ENCODE measurements at regions not wholly inside any gene's neighbourhood (a gene's known extent, or its start where the extent isn't known, plus 50 kb on each side); places are given as distances from the start of the nearest gene placed in this dataset.

GRCh38 chr6:126112171-126112632 is 125.9 kb downstream of the TRMT11 start:
- Histone ChIP-seq H4K91ac (replicated peaks; ENCODE audit: insufficient read length, low read length) (no peak overlapping the region), H2BK20ac (ENCODE audit: low read length) (no peak overlapping the region), H2AK5ac (ENCODE audit: low read depth, low read length) (no peak overlapping the region), H2BK5ac (ENCODE audit: low read depth, low read length) (no peak overlapping the region), H2BK120ac (replicated peaks; ENCODE audit: low read depth, low read length) (no peak overlapping the region), H3K4me1 (replicated peaks in 1 of 4; ENCODE audit: control insufficient read depth in 3 of 4, insufficient read depth in 4 of 4, low read length in 3 of 4) (peaks cover 0 to 8% (median 2%) of the 10 kb centered on the region in 4 experiments; a peak in 2 of 7 replicates), H3K27me3 (replicated peaks in 1 of 4; ENCODE audit: control insufficient read depth in 3 of 4, extremely low read depth in 1 of 4, insufficient read depth in 3 of 4, low read length in 3 of 4) (no peaks in the 10 kb centered on the region), H4K8ac (ENCODE audit: extremely low read depth, insufficient read depth, low read length) (no peak overlapping the region), H3K14ac (ENCODE audit: insufficient read length) (no peak overlapping the region), H3K23ac (ENCODE audit: insufficient read length) (no peak overlapping the region), H4K5ac (ENCODE audit: insufficient read length, low read depth, low read length) (no peak overlapping the region), H2BK15ac (ENCODE audit: low read length) (no peak overlapping the region), H3K23me2 (ENCODE audit: low read depth, low read length) (no peaks in the 10 kb centered on the region), H3K9me3 (ENCODE audit: insufficient read depth in 2 of 2, low read depth in 1 of 2, low read length in 1 of 2) (no peaks in the 10 kb centered on the region), H3K56ac (replicated peaks; ENCODE audit: insufficient read length, low read depth, low read length) (no peak overlapping the region), H3K4ac (replicated peaks; ENCODE audit: insufficient read length, low read depth, low read length) (no peak overlapping the region), H3K4me2 (ENCODE audit: insufficient read depth in 1 of 2, low read depth in 2 of 2, low read length in 2 of 2) (no peak overlapping the region), H2BK12ac (ENCODE audit: low read depth, low read length) (no peak overlapping the region), H3K79me2 (ENCODE audit: control insufficient read depth in 1 of 2, insufficient read depth in 2 of 2, low read length in 2 of 2) (no peaks in the 10 kb centered on the region), H3K18ac (ENCODE audit: extremely low read depth, low read length) (no peak overlapping the region), H3K79me1 (ENCODE audit: low read depth, low read length) (no peaks in the 10 kb centered on the region), H4K20me1 (replicated peaks in 1 of 2; ENCODE audit: control insufficient read depth in 1 of 2, insufficient read depth in 2 of 2, low read length in 2 of 2) (peaks cover 0 to 1% of the 10 kb centered on the region in 2 experiments), H3K27ac (ENCODE audit: low read depth, low read length) (no peak overlapping the region), H3K36me3 (ENCODE audit: control insufficient read depth in 2 of 4, insufficient read depth in 4 of 4, low read length in 3 of 4) (no peaks in the 10 kb centered on the region; a peak in 1 of 8 replicates), H2AFZ (ENCODE audit: low read length) (no peak overlapping the region), H3K9ac (replicated peaks in 1 of 4; ENCODE audit: extremely low read depth in 1 of 4, low read depth in 3 of 4, low read length in 3 of 4) (no peak overlapping the region), H3K4me3 (ENCODE audit: extremely low read depth in 1 of 4, insufficient read depth in 2 of 4, low read depth in 3 of 4, low read length in 4 of 4) (no peak overlapping the region)
- DNase-seq (ENCODE audit: low read depth in 1 of 2, low spot score in 2 of 2) (no peak), FAIRE-seq (no peak)
- WGBS, 2 experiments (ENCODE audit: extremely low coverage in 1 of 2, insufficient coverage in 1 of 2, insufficient read length in 1 of 2, insufficient replicate concordance in 2 of 2, low coverage in 1 of 2, low lambda C conversion rate in 2 of 2, missing lambda C conversion rate in 1 of 2): 89% methylated on average over 2 of the region's 2 CpGs; no CpG with 5 or more reads in 1 of the 2 experiments
- ChIA-PET POLR2A (ENCODE audit: partially characterized antibody) (no interaction called here), CTCF (ENCODE audit: partially characterized antibody) (interaction anchor here (0.7 to 1.5 kb wide), 3 partner anchors 10 to 79 kb away, joined by 3 to 6 read pairs (median 3); no protein-coding TSS in a partner anchor)
- no peak for TF ChIP-seq EGR1 (IDR thresholded peaks at IDR 0.05; ENCODE audit: borderline replicate concordance, low read depth, low read length)
- no peak for TF ChIP-seq RBBP5 (IDR thresholded peaks at IDR 0.05; ENCODE audit: borderline replicate concordance, low read depth, low read length)
- no peak for TF ChIP-seq SUZ12 (IDR thresholded peaks at IDR 0.05; ENCODE audit: low read length)
- TF ChIP-seq MAFK (IDR thresholded peaks at IDR 0.05; ENCODE audit: low read depth, low read length): no peak
- no peak for TF ChIP-seq HDAC2 (IDR thresholded peaks at IDR 0.05; ENCODE audit: borderline replicate concordance in 1 of 2, low read depth in 2 of 2, low read length in 2 of 2)
- no peak for TF ChIP-seq FOSL1 (IDR thresholded peaks at IDR 0.05; ENCODE audit: insufficient read depth, low read depth, low read length)
- no peak for TF ChIP-seq ATF2 (IDR thresholded peaks at IDR 0.05; ENCODE audit: low read length)
- TF ChIP-seq GABPA (IDR thresholded peaks at IDR 0.05; ENCODE audit: borderline replicate concordance, insufficient read depth, low read length): no peak
- no peak for TF ChIP-seq CTBP2 (IDR thresholded peaks at IDR 0.05; ENCODE audit: borderline replicate concordance, insufficient read depth, insufficient read length, low read length)
- TF ChIP-seq E2F6 (IDR thresholded peaks at IDR 0.05): no peak
- no peak for TF ChIP-seq JUND (IDR thresholded peaks at IDR 0.05; ENCODE audit: low read length)

Measured in H1 (cell line).